NB4 (cell line): ENCODE measurements at regions not wholly inside any gene's neighbourhood (a gene's known extent, or its start where the extent isn't known, plus 50 kb on each side); places are given as distances from the start of the nearest gene placed in this dataset.

Source experiments
- DNase-seq: peaks from one replicate; pipeline ENCODE4 v3.0.0; 2010; ENCODE audit warnings: low read depth
- H3K4me3 ChIP-seq: one replicate; pipeline ENCODE4 v1.5.1; 2011; ENCODE audit warnings: mild to moderate bottlenecking, low read depth, low read length, moderate library complexity
- CTCF ChIP-seq: IDR thresholded peaks from one replicate; pipeline ENCODE4 v1.5.1; 2012; ENCODE audit warnings: low read depth, low read length
- MAX ChIP-seq: IDR thresholded peaks from 2 replicates; pipeline ENCODE4 v1.6.1; 2011; ENCODE audit warnings: low read depth, low read length
- MYC ChIP-seq: IDR thresholded peaks from 2 replicates; pipeline ENCODE4 v1.6.1; 2011; ENCODE audit warnings: low read depth, low read length
- POLR2A ChIP-seq: IDR thresholded peaks from 2 replicates; pipeline ENCODE4 v1.6.1; 2011; ENCODE audit warnings: mild to moderate bottlenecking; ENCODE audit not compliant: insufficient read length; ENCODE audit errors: extremely low read depth

GRCh38 chr10:129385600-129385999, 81.4 kb upstream of the MGMT start:
- no peak for TF ChIP-seq CTCF
- TF ChIP-seq MAX, result no peak
- TF ChIP-seq MYC, result no peak
- no peak for TF ChIP-seq POLR2A
- no peak overlapping the region for H3K4me3 ChIP-seq
- DNase-seq, result no peak

- no peak for TF ChIP-seq MYC
- TF ChIP-seq CTCF, result no peak
- no peak for TF ChIP-seq MAX
- no peak for TF ChIP-seq POLR2A
- no peak overlapping the region for H3K4me3 ChIP-seq
Measured at GRCh38 chr10:129386415-129387257, 80.4 kb upstream of the MGMT start.

GRCh38 chr10:129387258-129387525, 79.8 kb upstream of the MGMT start:
- H3K4me3 ChIP-seq, result no peak overlapping the region
- DNase-seq, result no peak
- no peak for TF ChIP-seq MAX
- no peak for TF ChIP-seq MYC
- no peak for TF ChIP-seq CTCF
- TF ChIP-seq POLR2A, result no peak

More at GRCh38 chr10:129386415-129387257, 80.4 kb upstream of the MGMT start:
- no peak for DNase-seq

GRCh38 chr10:129388435-129388834, 78.6 kb upstream of the MGMT start:
- DNase-seq, result no peak
- no peak overlapping the region for H3K4me3 ChIP-seq
- no peak for TF ChIP-seq CTCF
- TF ChIP-seq MYC, result no peak
- no peak for TF ChIP-seq MAX
- no peak for TF ChIP-seq POLR2A

- TF ChIP-seq MAX (no peak), CTCF (no peak), POLR2A (no peak), MYC (no peak)
- no peak overlapping the region for H3K4me3 ChIP-seq
Measured at GRCh38 chr10:129389194-129389593, 77.8 kb upstream of the MGMT start.

More at GRCh38 chr10:129389194-129389593, 77.8 kb upstream of the MGMT start:
- DNase-seq, result no peak
